Tibial artery (tissue), 4 donors: ENCODE measurements at regions not wholly inside any gene's neighbourhood (a gene's known extent, or its start where the extent isn't known, plus 50 kb on each side); places are given as distances from the start of the nearest gene placed in this dataset.
"Not testable (repeated sequence)": the region's sequence is repeated elsewhere in the genome, so short reads cannot be mapped to it uniquely, and the experiment has no call there.

Experiments used
- DNase-seq, 2 donors: peaks; one replicate each; pipeline ENCODE4 v3.0.0-alpha.2; 2019
- H3K27ac ChIP-seq, 2 donors: fragments of 200-600 bp; sonication (generic) in 1 of 2; 1 replicate in 1 of 2; 2 replicates in 1 of 2; pipeline ENCODE4 v1.5.1; 2018 to 2019; ENCODE audit warnings: mild to moderate bottlenecking in 1 of 2
- H3K27me3 ChIP-seq, 2 donors: fragments of 200-600 bp; sonication (generic) in 1 of 2; one replicate each; pipeline versions ENCODE4 v1.5.1 to v1.6.0; 2016 to 2019
- H3K36me3 ChIP-seq, 3 donors: fragments of 200-600 bp; sonication (generic) in 2 of 3; one replicate each; pipeline ENCODE4 v1.5.1; 2016 to 2019; ENCODE audit warnings: mild to moderate bottlenecking in 2 of 3
- H3K4me1 ChIP-seq, 4 donors: fragments of 200-600 bp; sonication (generic) in 2 of 4; 1 replicate in 3 of 4; 2 replicates in 1 of 4; pipeline ENCODE4 v1.5.1; 2016 to 2019
- H3K4me3 ChIP-seq, 2 donors: fragments of 200-600 bp; sonication (generic) in 1 of 2; 1 replicate in 1 of 2; 2 replicates in 1 of 2; pipeline ENCODE4 v1.5.1; 2018 to 2019; ENCODE audit warnings: mild to moderate bottlenecking in 2 of 2
- H3K9me3 ChIP-seq, 3 donors: fragments of 200-600 bp; sonication (generic) in 1 of 3; one replicate each; pipeline ENCODE4 v1.5.1; 2016 to 2019
- intact Hi-C: fragments of 100-400 bp; cut with DNase I; formaldehyde crosslinking; loops from one replicate; pipeline ENCODE4 v1.15.0; 2023; ENCODE audit warnings: low total_unique reads
- TF ChIP-seq, protein P1 (sequence below), 2 experiments: fragments of 200-600 bp in 1 of 2; fragments of 450-650 bp in 1 of 2; IDR thresholded peaks; one replicate each; pipeline ENCODE4 v1.5.1; 2017 to 2019; ENCODE audit warnings: antibody characterized with exemption in 2 of 2, mild to moderate bottlenecking in 1 of 2, moderate library complexity in 1 of 2

DNA sequence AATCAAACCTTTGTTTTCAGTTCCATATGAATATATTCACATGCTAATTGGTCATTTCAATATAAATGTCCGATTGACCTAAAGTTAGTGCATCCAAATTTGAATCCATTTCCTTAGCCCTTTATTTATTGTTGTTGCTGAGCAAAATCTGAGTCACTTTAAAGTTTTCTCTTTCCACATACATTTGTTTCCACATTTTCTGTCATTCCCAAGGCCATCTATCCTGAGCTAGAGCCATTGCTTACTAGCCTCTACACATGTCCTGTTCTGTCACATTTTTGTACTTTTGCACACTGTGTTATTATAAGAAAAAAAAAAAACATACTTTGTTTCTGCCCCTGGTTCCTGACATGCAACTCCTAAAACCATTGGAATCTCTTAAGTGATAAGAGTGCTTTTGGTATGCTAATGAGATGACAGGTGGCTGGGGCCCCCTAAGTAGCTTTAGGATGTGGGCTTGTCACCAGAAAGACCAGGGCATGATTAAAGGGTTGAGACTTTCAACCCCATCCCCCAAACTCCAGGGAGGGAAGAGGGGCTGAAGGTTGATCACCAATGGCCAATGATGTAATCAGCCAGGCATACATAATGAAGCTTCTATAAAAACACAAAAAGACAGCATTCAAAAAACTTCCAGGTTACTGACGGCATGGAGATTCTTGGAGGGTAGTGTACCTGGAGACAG is 353.3 kb upstream of the MAGEB16 start:
- no peaks in the 10 kb centered on the region for H3K36me3 ChIP-seq
- H3K9me3 ChIP-seq = no peaks in the 10 kb centered on the region
- H3K4me3 ChIP-seq = no peak overlapping the region
- intact Hi-C loops = no loop called here
- TF ChIP-seq, protein P1, sequence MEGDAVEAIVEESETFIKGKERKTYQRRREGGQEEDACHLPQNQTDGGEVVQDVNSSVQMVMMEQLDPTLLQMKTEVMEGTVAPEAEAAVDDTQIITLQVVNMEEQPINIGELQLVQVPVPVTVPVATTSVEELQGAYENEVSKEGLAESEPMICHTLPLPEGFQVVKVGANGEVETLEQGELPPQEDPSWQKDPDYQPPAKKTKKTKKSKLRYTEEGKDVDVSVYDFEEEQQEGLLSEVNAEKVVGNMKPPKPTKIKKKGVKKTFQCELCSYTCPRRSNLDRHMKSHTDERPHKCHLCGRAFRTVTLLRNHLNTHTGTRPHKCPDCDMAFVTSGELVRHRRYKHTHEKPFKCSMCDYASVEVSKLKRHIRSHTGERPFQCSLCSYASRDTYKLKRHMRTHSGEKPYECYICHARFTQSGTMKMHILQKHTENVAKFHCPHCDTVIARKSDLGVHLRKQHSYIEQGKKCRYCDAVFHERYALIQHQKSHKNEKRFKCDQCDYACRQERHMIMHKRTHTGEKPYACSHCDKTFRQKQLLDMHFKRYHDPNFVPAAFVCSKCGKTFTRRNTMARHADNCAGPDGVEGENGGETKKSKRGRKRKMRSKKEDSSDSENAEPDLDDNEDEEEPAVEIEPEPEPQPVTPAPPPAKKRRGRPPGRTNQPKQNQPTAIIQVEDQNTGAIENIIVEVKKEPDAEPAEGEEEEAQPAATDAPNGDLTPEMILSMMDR (IDR thresholded peaks at IDR 0.05) = no peak
- no peaks in the 10 kb centered on the region for H3K27me3 ChIP-seq
- DNase-seq = no peak
- H3K4me1 ChIP-seq = peaks cover 0 to 15% (median 0%) of the 10 kb centered on the region in 4 donors
- H3K27ac ChIP-seq = peak overlapping the region in 1 of 2 donors; percentile 66

DNA sequence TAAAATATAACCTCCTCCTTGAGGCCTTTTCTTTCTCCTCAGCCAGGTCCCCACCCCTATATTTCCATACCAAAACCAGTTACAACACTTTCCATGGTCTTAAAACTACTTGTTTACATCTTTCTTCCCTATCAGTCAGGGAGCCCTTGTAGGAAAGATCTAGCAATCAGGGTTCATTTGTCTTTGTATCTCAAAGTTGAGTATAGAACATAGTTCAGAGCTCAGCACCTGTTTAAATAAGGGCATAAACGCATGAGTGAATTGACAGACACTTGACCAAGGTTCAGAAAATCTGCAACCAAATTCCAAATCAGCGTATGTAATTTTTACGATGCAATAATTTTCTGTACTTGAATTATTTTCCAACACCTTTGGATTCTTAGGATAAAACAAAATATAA is 352.2 kb upstream of the MAGEB16 start:
- peak overlapping the region in 1 of 2 donors; percentile 66 for H3K27ac ChIP-seq
- no peaks in the 10 kb centered on the region for H3K27me3 ChIP-seq
- H3K9me3 ChIP-seq = no peaks in the 10 kb centered on the region
- DNase-seq = no peak
- H3K36me3 ChIP-seq = no peaks in the 10 kb centered on the region
- H3K4me3 ChIP-seq = no peak overlapping the region
- peaks cover 0 to 15% (median 0%) of the 10 kb centered on the region in 4 donors for H3K4me1 ChIP-seq
- intact Hi-C loops = no loop called here
- TF ChIP-seq, protein P1 (IDR thresholded peaks at IDR 0.05) = no peak

DNA sequence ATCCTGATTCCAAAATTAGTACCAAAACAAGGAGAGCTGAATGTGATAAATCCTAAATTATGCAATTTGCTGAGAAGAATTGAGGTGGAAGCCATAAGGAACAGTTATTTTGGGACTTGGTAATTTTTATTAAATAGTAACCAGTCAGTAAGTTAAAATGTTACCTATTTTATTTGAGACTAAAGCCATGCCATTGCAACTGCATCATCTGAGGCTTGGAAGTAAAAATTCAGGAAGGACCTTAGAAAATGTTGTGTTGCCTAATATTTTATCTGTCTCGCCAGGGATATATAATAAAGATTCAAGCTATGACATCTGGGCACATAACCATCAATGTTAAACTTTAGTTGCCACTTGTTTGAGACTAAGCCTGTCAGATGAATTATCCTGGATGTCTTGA is 341.3 kb upstream of the MAGEB16 start:
- Histone ChIP-seq H3K4me1 (peaks cover 0 to 20% (median 0%) of the 10 kb centered on the region in 4 donors), H3K4me3 (no peak overlapping the region)

DNA sequence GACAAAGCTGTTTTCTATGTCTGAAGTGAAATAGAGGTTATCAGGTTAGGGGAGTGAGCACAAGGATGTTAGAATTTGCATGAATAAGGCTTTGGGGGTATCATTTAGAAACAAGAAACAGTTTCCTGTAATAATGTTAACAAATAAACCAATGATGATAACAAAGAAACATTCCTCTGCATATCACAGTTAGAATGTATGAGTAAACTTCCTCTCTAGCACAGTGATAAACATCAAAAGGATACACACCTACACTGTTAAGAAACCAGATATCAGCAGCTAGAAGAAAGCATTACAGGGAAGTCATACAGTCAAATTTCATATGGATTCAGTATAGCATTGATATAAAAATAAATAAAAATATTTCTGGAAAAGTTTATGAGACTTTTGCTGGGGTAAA is 340.0 kb upstream of the MAGEB16 start:
- H3K4me3 ChIP-seq = no peak overlapping the region
- peaks cover 0 to 16% (median 0%) of the 10 kb centered on the region in 4 donors for H3K4me1 ChIP-seq
- H3K9me3 ChIP-seq = peaks cover 0 to 5% (median 0%) of the 10 kb centered on the region in 3 donors
- no peak for DNase-seq
- H3K27ac ChIP-seq = no peak overlapping the region
- H3K27me3 ChIP-seq = no peaks in the 10 kb centered on the region
- no peaks in the 10 kb centered on the region for H3K36me3 ChIP-seq
- TF ChIP-seq, protein P1 (IDR thresholded peaks at IDR 0.05) = no peak
- intact Hi-C loops = no loop called here

More for the DNA sequence above, 341.3 kb upstream of the MAGEB16 start:
- H3K36me3 ChIP-seq = no peaks in the 10 kb centered on the region
- intact Hi-C loops = no loop called here
- TF ChIP-seq, protein P1 (IDR thresholded peaks at IDR 0.05) = no peak
- no peaks in the 10 kb centered on the region for H3K27me3 ChIP-seq
- no peaks in the 10 kb centered on the region for H3K9me3 ChIP-seq
- H3K27ac ChIP-seq = no peak overlapping the region
- no peak for DNase-seq

DNA sequence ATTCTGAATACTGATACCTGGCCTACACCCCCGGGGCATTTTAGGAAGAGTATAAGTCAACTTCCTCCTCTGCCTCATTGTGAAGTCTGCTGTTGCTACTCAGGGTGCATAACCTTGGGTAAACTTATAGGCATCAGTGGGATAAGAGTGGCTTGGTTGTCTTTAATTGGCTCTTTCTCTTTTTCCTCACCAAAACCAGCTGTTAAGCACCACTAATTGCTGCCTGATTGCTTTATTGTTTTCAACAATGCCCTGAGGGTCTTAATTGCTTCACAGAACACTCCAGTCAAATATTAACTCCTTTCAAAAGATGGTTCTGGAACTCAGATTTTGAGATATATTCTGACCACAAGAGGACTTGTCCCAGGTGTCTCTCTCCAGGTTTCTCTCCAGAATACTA is 337.0 kb upstream of the MAGEB16 start:
- DNase-seq = no peak
- peaks cover 0 to 8% (median 0%) of the 10 kb centered on the region in 4 donors for H3K4me1 ChIP-seq
- TF ChIP-seq, protein P1 (IDR thresholded peaks at IDR 0.05) = no peak
- intact Hi-C loops = no loop called here
- no peaks in the 10 kb centered on the region for H3K36me3 ChIP-seq
- no peak overlapping the region for H3K4me3 ChIP-seq
- H3K9me3 ChIP-seq = peaks cover 0 to 5% (median 5%) of the 10 kb centered on the region in 3 donors
- no peaks in the 10 kb centered on the region for H3K27me3 ChIP-seq
- H3K27ac ChIP-seq = no peak overlapping the region

DNA sequence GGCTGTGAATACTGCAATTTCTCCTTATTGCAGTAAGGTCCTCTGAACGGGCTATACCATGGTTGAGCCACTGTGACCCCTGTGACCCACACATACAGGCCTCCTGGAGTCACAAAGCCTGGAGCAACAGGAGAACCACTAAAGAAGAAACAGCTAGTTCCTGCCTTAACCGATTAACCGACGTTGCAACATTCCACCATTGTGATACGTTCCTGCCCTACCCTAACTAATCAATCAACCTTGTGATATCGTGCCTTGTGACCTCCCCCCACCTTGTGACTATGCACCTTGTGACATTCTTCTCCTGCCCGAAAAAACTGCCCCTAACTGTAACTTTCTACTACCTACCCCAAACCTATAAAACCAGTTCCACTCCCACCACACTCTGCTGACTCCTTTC is 301.5 kb upstream of the MAGEB16 start:
- H3K4me3 ChIP-seq, H3K9me3 ChIP-seq, H3K36me3 ChIP-seq, DNase-seq, H3K27me3 ChIP-seq, intact Hi-C loops, H3K4me1 ChIP-seq, H3K27ac ChIP-seq: not testable (repeated sequence)

DNA sequence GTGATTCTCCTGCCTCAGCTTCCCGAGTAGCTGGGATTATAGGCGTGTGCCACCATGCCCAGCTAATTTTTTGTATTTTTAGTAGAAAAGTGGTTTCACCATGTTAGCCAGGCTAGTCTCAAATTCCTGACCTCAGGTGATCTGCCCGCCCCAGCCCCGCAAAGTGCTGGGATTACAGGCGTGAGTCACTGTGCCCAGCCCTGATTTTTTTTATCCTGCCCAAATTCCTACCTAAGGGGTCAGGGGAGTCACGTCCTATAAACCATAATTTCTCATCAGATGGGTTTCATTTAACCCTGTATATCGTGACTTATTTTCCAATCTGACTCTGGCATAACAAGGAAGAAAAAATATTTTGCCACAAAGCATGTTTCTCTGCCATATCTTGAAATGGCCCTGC is 300.7 kb upstream of the MAGEB16 start:
- H3K4me3 ChIP-seq, DNase-seq, H3K9me3 ChIP-seq, H3K4me1 ChIP-seq, H3K36me3 ChIP-seq, intact Hi-C loops, H3K27ac ChIP-seq, H3K27me3 ChIP-seq: not testable (repeated sequence)
